ENCODE measurements at regions not wholly inside any gene's neighbourhood (a gene's known extent, or its start where the extent isn't known, plus 50 kb on each side); places are given as distances from the start of the nearest gene placed in this dataset.
"Not testable (repeated sequence)": the region's sequence is repeated elsewhere in the genome, so short reads cannot be mapped to it uniquely, and the experiment has no call there.

DNA sequence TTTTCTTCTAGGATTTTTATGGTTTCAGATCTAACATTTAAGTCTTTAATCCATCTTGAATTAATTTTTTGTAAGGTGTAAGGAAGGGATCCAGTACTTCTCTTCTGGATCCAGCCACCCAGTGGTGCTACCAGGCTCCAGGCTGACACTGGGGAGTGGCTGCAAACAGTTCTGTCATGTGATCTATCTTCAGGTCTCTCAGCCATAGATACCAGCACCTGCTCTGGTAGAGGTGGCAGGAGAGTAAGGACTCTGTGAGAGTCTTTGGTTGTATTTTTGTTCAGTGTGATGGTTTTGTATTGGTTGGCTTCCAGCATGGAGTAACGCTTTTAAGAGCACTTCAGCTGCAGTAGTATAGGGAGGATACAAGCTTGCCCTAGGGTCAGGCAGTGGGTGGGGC is 205.9 kb downstream of the FGF10 start:
- in situ Hi-C loops (cut with HindIII; ENCODE audit: low pct_ligation_motif_present, low sequenced_read_pairs), result no loop called here
- Histone ChIP-seq H3K36me3 (replicated peaks) (no peaks in the 10 kb centered on the region), H3K27me3 (replicated peaks) (no peaks in the 10 kb centered on the region), H3K27ac (no peak overlapping the region), H3K4me3 (ENCODE audit: low read depth, low read length) (no peak overlapping the region)
- TF ChIP-seq, protein P1, sequence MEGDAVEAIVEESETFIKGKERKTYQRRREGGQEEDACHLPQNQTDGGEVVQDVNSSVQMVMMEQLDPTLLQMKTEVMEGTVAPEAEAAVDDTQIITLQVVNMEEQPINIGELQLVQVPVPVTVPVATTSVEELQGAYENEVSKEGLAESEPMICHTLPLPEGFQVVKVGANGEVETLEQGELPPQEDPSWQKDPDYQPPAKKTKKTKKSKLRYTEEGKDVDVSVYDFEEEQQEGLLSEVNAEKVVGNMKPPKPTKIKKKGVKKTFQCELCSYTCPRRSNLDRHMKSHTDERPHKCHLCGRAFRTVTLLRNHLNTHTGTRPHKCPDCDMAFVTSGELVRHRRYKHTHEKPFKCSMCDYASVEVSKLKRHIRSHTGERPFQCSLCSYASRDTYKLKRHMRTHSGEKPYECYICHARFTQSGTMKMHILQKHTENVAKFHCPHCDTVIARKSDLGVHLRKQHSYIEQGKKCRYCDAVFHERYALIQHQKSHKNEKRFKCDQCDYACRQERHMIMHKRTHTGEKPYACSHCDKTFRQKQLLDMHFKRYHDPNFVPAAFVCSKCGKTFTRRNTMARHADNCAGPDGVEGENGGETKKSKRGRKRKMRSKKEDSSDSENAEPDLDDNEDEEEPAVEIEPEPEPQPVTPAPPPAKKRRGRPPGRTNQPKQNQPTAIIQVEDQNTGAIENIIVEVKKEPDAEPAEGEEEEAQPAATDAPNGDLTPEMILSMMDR (IDR thresholded peaks at IDR 0.05; ENCODE audit: low read depth, low read length, missing control alignments), result no peak
- DNase-seq, result no peak

DNA sequence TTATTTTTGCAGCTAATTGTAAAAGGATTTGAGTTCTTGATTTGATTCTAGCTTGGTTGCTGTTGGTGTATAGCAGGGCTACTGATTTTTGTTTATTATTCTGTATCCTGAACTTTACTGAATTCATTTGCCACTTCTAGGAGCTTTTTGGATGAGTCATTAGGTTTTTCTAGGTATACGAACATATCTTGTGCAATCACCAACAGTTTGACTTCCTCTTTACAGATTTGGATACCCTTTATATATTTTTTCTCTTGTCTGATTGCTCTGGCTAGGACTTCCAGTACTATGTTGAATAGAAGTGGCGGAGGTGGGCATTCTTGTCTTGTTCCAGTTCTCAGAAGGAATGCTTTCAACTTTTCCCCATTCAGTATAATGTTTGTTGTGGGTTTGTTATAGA is 210.8 kb downstream of the FGF10 start:
- DNase-seq, result no peak
- in situ Hi-C loops (cut with HindIII; ENCODE audit: low pct_ligation_motif_present, low sequenced_read_pairs), result no loop called here

DNA sequence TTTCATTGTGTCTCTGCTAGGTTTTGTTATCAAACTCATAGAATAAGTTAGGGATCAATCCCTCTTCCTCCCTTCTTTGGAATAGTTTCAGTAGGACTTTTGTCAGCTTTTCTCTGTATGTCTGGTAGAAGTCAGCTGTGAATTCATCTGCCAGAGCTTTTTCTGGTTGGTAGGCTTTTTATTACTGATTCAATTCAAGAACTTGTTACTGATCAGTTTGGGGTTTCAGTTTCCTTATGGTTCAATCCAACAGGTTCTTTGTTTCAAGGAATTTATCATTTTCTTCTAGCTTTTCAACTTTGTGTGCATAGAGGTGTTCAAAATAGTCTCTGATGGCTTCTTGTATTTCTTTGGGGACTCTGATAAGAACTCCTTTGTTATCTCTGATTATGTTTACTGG is 221.7 kb downstream of the FGF10 start:
- in situ Hi-C loops (cut with HindIII; ENCODE audit: low pct_ligation_motif_present, low sequenced_read_pairs), result no loop called here
- no peak overlapping the region for H3K4me3 ChIP-seq (ENCODE audit: low read depth, low read length)
- TF ChIP-seq, protein P1 (IDR thresholded peaks at IDR 0.05; ENCODE audit: low read depth, low read length, missing control alignments), result no peak
- DNase-seq, result no peak
- H3K27ac ChIP-seq, result no peak overlapping the region
- H3K27me3 ChIP-seq (replicated peaks), result no peaks in the 10 kb centered on the region
- no peaks in the 10 kb centered on the region for H3K36me3 ChIP-seq (replicated peaks)

More for the DNA sequence above, 210.8 kb downstream of the FGF10 start:
- Histone ChIP-seq H3K27me3 (replicated peaks) (no peaks in the 10 kb centered on the region), H3K4me3 (ENCODE audit: low read depth, low read length) (no peak overlapping the region), H3K27ac (no peak overlapping the region), H3K36me3 (replicated peaks) (no peaks in the 10 kb centered on the region)
- TF ChIP-seq, protein P1 (IDR thresholded peaks at IDR 0.05; ENCODE audit: low read depth, low read length, missing control alignments), result no peak

DNA sequence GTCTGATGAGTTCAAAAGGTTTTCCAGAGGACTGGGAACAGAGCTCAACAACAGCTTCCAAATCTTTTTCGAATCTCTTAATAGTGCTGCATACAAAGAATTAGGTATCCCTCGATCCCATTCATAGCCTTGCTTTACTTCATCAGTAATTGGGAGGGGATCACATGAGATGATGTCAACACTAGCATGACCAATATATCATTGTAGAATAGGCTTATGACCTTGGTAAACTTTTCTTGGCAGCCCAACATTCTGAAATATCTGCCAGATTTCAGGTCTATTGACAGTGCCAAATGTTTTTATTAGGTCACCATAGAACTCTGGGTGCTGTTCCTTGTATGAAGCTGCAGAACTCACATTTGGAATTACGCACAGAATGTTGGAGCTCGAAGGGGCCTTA is 228.9 kb downstream of the FGF10 start:
- in situ Hi-C loops (cut with HindIII; ENCODE audit: low pct_ligation_motif_present, low sequenced_read_pairs), result no loop called here
- TF ChIP-seq, protein P1 (IDR thresholded peaks at IDR 0.05; ENCODE audit: low read depth, low read length, missing control alignments), result no peak

DNA sequence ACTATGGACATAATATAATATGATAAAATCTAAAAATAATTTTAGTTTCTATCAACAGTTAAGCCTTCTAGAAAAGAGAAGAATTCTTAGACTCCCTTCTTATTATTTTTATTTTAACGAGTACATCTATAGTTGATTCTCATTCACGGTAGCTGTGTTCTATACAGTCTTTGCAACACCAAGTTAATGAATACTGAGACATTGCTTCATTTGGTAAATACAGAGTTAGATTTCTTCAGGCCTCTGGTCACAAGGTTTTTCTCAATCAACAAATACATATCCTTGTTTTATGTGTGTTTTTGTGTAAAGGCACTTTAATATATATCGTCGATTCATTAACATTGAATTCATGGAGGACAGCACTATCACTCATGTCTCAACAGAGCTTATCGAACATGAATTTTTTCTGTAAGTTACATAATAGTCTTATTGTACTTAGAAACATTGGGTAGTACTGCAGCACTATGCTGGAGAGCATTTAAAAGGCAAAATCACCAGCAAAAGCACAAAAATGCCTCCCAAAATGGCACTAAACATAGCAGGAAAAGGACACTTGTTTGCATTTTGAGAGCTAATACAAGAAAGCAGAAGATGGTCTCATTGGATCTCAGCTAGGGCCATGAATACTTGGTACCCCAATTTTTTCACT is 239.0 kb downstream of the FGF10 start:
- in situ Hi-C loops (cut with HindIII; ENCODE audit: low pct_ligation_motif_present, low sequenced_read_pairs), result no loop called here
- no peaks in the 10 kb centered on the region for H3K27me3 ChIP-seq (replicated peaks)
- DNase-seq, result no peak
- no peak overlapping the region for H3K4me3 ChIP-seq (ENCODE audit: low read depth, low read length)
- H3K36me3 ChIP-seq (replicated peaks), result no peaks in the 10 kb centered on the region
- TF ChIP-seq, protein P1 (IDR thresholded peaks at IDR 0.05; ENCODE audit: low read depth, low read length, missing control alignments), result no peak
- no peak overlapping the region for H3K27ac ChIP-seq

More for the DNA sequence above, 228.9 kb downstream of the FGF10 start:
- no peak for DNase-seq
- Histone ChIP-seq H3K27me3 (replicated peaks) (no peaks in the 10 kb centered on the region), H3K36me3 (replicated peaks) (no peaks in the 10 kb centered on the region), H3K4me3 (ENCODE audit: low read depth, low read length) (no peak overlapping the region), H3K27ac (no peak overlapping the region)

DNA sequence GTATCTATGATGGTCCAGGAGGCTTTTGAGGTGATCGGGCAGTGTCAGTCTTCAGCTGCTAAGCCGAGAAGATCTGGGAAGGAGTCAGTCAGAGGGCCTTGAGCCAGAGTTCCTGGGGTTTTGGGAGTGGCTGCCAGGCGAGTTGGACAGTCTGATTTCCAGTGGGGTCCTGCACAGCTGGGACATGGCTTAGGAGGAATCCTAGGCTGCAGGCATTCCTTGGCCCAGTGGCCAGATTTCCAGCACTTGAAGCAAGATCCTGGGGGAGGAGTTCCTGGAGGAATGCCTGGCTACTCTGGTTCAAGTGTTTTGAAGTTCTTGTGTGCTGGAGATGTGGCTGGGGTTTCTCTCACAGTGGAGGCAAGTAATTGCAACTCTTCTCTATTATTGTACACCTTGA is 271.3 kb downstream of the FGF10 start:
- DNase-seq; H3K27me3 ChIP-seq (replicated peaks); H3K4me3 ChIP-seq (ENCODE audit: low read depth, low read length); H3K36me3 ChIP-seq (replicated peaks); H3K27ac ChIP-seq; in situ Hi-C loops (cut with HindIII; ENCODE audit: low pct_ligation_motif_present, low sequenced_read_pairs): not testable (repeated sequence)

DNA sequence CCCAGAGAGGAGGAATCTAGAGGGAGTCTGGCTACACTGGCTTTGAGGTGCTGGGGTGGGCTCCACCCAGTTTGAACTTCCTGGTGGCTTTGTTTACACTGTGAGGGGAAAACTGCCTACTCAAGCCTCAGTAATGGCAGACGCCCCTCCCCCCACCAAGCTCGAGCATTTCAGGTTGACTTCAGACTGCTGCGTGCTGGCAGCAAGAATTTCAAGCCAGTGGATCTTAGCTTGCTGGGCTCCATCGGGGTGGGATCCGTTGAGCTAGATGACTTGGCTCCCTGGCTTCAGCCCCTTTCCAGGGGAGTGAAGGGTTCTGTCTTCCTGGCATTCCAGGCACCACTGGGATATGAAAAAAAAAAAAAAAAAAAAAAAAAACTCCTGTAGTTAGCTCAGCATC is 281.0 kb downstream of the FGF10 start:
- DNase-seq; H3K36me3 ChIP-seq (replicated peaks); H3K4me3 ChIP-seq (ENCODE audit: low read depth, low read length); in situ Hi-C loops (cut with HindIII; ENCODE audit: low pct_ligation_motif_present, low sequenced_read_pairs); H3K27ac ChIP-seq; H3K27me3 ChIP-seq (replicated peaks): not testable (repeated sequence)

Data from brain microvascular endothelial cell (primary cell).